Left ventricle myocardium inferior (tissue), 1 donor: ENCODE measurements at regions not wholly inside any gene's neighbourhood (a gene's known extent, or its start where the extent isn't known, plus 50 kb on each side); places are given as distances from the start of the nearest gene placed in this dataset.

Experiments used
- DNase-seq: peaks from one replicate; pipeline ENCODE4 v3.0.0-alpha.2; 2020
- H3K27ac ChIP-seq: fragments of 200-600 bp; replicated peaks from 2 replicates; pipeline ENCODE4 v1.8.0; 2021
- H3K27me3 ChIP-seq: fragments of 200-600 bp; 2 replicates; pipeline ENCODE4 v1.8.0; 2021; ENCODE audit warnings: low read depth
- H3K36me3 ChIP-seq: fragments of 200-600 bp; 2 replicates; pipeline ENCODE4 v1.8.0; 2021
- H3K4me1 ChIP-seq: fragments of 200-600 bp; 2 replicates; pipeline ENCODE4 v1.8.0; 2021
- H3K4me3 ChIP-seq: fragments of 200-600 bp; 2 replicates; pipeline ENCODE4 v1.8.0; 2021; ENCODE audit warnings: mild to moderate bottlenecking, moderate library complexity
- H3K9me3 ChIP-seq: fragments of 200-600 bp; replicated peaks from 2 replicates; pipeline ENCODE4 v1.8.0; 2021
- CTCF ChIP-seq: fragments of 200-600 bp; IDR thresholded peaks from 2 replicates; pipeline ENCODE4 v1.8.0; 2021; ENCODE audit warnings: antibody characterized with exemption, mild to moderate bottlenecking, borderline replicate concordance
- intact Hi-C: fragments of 100-400 bp; cut with micrococcal nuclease; formaldehyde crosslinking; loops from one replicate; pipeline ENCODE4 v1.11.0; 2022
- donor health status: DM: no; HTN: yes; CAD: no; lungs with severe emphysema.

- no peak overlapping the region for H3K27ac ChIP-seq
- H3K27me3 ChIP-seq = no peaks in the 10 kb centered on the region
- H3K4me1 ChIP-seq = peaks cover 80% of the 10 kb centered on the region
- H3K36me3 ChIP-seq = peaks cover 5% of the 10 kb centered on the region
- no peaks in the 10 kb centered on the region for H3K9me3 ChIP-seq
- intact Hi-C loops = loop anchor here (10.0 kb wide), 1 partner anchor 45 kb away; no protein-coding TSS in a partner anchor
- no peak for DNase-seq
- TF ChIP-seq CTCF = no peak
- no peak overlapping the region for H3K4me3 ChIP-seq
Observed at GRCh38 chr19:34309368-34310138, 55.2 kb downstream of the GARRE1 start.

GRCh38 chr19:34310494-34310981 is 54.5 kb upstream of the GPI start:
- Histone ChIP-seq H3K4me1 (peaks cover 80% of the 10 kb centered on the region), H3K27ac (no peak overlapping the region), H3K4me3 (no peak overlapping the region), H3K36me3 (peaks cover under 1% of the 10 kb centered on the region), H3K27me3 (no peaks in the 10 kb centered on the region), H3K9me3 (no peaks in the 10 kb centered on the region)
- DNase-seq = no peak
- intact Hi-C loops = loop anchor here (10.0 kb wide), 1 partner anchor 46 kb away; no protein-coding TSS in a partner anchor
- no peak for TF ChIP-seq CTCF

GRCh38 chr19:34313188-34313587 is 51.8 kb upstream of the GPI start:
- no peak for DNase-seq
- no peak for TF ChIP-seq CTCF
- Histone ChIP-seq H3K4me3 (no peak overlapping the region), H3K36me3 (no peaks in the 10 kb centered on the region), H3K27ac (peak overlapping the region; percentile 53), H3K27me3 (no peaks in the 10 kb centered on the region), H3K4me1 (peaks cover 86% of the 10 kb centered on the region), H3K9me3 (no peaks in the 10 kb centered on the region)
- intact Hi-C loops = loop anchor here (10.0 kb wide), 1 partner anchor 48 kb away; no protein-coding TSS in a partner anchor

- intact Hi-C loops = loop anchor here (10.0 kb wide), 1 partner anchor 50 kb away; no protein-coding TSS in a partner anchor
Observed at GRCh38 chr19:34314437-34315313, 50.3 kb upstream of the GPI start.

More at GRCh38 chr19:34314437-34315313, 50.3 kb upstream of the GPI start:
- no peak for TF ChIP-seq CTCF
- DNase-seq = no peak
- Histone ChIP-seq H3K4me1 (peaks cover 86% of the 10 kb centered on the region), H3K27ac (no peak overlapping the region), H3K4me3 (no peak overlapping the region), H3K36me3 (no peaks in the 10 kb centered on the region), H3K27me3 (no peaks in the 10 kb centered on the region), H3K9me3 (no peaks in the 10 kb centered on the region)
